HG02610 (cell line): ENCODE measurements at regions not wholly inside any gene's neighbourhood (a gene's known extent, or its start where the extent isn't known, plus 50 kb on each side); places are given as distances from the start of the nearest gene placed in this dataset.

Source experiments
- ATAC-seq: cut with Tn5 transposase; IDR thresholded peaks from one replicate; pipeline ENCODE4 v1.9.1; 2021; ENCODE audit warnings: mild to moderate bottlenecking, moderate library complexity; ENCODE audit not compliant: unreplicated experiment

DNA sequence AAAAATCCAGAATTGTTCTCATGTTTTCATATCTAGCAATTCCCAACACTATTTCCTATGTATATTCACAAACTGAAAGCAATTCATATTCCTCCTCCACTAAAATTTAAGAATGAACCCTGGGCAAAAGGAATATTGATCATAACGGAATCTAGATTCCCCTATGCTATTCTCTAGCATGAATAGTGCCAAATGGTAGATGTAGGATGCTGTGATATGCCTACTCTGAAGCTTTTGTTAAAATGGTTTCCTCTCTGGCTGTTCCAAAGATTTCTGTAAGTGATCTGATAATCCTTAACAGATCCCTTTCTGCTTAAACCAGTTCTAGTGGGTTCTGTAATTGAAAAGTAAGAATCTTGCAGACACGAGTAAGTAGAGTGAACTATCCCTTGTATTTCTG, 298.0 kb upstream of the TANK start:
- ATAC-seq: no peak

DNA sequence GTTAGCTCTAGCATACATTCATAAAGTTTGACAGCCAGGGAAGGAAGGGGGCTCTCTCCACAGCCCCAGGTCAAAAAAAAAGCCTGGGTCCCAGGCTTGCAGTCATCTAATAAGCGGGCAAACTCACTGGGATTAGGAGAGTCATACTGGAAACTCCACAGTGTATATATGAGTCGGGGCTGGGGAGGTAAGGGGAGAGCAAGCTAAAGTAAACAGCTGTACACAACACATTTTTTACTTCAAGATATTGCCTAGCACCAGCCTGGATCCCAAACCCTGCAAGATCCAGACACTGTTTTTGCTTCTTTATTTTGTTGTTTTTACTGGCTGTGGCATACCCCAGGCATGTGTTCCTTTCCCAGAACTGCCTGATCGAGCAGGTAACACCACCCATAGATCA, 291.3 kb upstream of the TANK start:
- ATAC-seq: no peak

DNA sequence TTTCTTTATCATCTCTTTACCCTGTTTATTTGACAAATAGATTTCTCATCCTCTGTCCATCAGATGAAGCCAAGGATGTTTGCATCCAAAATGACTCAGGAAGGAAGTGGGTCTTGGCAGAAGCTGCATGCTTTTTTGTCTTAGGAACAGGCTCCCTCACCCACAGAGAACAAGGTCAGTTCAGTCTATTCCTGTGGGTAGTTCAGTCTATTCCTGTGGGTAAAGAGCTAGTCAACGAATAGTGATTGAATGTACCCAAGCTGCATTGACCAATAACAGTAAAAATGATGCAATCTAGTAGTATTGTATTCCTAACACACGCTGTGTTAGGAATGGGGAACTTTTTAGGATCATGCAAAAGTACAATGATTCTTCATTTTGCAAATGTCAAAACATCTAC, 290.8 kb upstream of the TANK start:
- ATAC-seq: no peak

DNA sequence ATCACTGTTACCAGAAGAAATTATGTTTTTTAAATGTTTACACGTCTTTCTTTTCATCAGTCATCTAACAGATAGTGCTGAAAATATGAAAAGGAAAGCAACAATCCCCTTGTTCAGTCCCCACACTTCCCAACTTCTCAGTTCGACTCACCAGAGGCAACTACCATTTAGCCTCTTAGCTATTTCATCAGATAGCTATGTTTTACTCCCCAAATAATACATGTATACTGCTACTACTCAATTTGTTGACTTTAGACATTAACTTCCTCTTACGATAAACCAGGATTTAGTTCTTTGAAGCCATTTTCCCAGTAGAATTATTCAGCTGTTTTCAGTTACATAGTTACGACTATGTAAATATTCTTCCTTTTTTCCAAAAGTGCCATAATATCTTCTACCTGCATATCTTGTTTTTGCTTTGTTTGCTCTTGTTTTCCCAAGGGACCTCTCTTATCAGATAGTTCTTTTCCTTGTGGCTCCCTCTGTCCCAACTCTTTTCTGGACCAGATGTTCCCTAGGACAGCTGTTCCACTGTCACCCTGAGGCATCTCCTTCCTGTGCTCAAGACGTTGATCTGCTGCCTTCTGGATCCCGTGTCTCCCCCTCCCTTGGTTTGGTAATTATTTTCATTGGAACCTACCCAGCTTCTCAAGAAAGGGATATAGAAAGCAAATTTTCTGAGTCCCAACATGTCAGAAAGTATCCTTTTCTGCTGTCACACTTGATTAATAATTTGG, 289.3 kb upstream of the TANK start:
- no peak for ATAC-seq

DNA sequence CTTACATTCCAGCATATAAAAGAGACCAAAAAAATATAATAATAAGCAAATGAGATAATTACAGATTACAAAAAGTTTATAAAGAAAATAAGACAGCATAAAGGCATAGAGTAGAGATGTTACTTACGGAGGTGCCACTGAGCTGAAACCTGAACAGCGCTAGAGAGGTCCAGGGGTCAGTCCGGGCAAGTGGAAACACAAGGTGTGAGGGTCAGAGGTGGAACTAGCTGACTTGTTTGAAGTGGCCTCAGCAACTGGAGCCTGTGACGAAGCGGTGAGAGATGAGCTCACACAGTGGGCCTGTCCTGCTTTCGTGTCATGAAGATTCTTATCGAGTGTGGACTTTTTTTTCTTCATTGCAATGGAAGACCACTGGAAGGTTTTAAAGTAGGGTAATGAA, 288.3 kb upstream of the TANK start:
- ATAC-seq: no peak

DNA sequence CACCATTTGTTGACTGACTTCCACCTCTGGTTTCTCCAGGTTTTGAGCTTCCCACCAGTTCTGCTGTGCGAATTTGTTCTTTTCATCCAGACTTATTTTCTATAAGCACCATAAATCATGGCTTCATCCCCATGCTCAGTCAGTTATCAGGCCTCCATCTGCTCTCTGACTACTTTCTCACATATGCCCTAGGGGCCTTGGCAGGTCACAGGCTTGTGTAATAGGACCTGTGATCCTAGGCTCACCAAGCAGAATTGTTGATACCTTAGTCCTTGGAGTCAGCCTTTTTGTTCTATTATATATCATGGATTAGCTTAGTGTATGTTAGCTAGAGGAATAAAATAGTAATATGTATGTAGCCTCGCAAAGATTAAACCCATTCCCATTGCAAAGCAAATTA, 284.2 kb upstream of the TANK start:
- no peak for ATAC-seq

DNA sequence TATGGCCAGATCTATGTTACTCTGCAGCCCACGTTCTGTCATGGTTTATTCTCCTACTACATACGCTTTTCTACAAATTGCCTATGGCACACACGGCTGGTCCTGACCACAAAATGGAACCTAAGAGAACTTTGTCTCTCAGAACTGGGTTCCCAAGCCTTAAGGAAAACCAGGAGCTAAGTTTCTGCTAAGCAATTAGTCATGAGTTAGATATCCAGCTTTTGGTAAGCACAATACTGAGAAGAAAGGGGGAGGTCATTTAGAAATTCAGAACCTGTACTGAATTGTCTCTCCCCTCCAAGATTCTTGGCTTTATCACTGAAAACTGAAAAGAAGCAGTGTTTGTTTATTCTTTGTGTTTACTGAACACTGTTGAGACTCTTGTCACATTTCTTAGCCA, 283.5 kb upstream of the TANK start:
- ATAC-seq: no peak

DNA sequence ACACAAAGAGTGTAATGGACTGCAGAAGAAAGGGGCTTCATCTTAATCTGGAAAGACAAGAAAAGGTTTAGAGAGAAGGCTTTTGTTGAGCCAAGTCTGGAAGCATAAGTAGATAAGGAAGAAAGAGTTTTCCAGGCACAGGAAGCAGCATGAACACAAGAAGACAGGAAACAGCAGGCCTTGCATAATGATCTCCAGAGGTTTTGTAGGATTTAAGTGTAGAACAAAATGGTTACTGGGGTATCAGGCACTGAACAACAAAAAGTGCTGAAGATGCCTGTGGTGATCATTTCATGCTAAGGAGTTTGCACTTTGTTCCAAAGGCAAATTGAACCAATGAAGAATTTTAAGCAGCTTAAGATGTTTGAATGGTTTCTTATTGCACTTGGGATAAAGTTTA, 281.6 kb upstream of the TANK start:
- ATAC-seq: no peak

DNA sequence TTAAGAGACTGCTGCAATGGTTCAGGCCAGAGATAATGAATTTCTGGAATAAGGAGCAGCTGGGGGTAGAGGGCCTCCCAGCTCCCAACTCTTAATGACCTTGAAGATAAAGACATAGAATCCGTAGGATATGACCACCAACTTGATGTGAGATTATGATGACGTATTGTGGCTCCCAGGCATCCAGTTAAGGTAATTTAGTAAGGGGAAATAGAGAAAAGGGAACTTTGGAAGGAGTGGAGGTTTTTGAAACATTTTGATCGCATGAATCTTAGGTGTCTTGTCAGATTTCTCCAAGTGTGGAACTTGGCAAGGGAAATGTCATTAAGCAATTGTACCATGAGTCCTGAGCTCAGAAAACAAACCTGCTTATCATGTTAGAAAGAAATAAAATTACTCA, 277.3 kb upstream of the TANK start:
- no peak for ATAC-seq

DNA sequence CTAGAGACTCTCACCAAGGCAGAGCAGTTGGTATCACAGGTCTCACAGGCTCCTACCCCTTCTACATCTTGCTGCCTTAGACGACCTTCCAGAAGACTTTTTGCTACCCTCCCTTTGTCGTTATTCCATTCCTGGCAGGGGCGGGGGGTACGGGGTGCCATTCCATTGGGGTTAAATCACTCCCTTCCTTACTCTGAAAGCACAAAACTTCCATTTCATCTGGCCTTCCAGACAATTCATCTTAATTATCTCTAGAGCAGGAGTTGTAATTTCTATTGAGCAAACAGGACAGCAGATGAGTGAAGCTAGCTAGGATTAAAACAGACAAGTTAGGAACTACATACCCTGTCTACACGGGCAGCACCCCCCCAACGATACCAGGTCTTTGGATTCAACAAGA, 276.2 kb upstream of the TANK start:
- ATAC-seq: no peak

DNA sequence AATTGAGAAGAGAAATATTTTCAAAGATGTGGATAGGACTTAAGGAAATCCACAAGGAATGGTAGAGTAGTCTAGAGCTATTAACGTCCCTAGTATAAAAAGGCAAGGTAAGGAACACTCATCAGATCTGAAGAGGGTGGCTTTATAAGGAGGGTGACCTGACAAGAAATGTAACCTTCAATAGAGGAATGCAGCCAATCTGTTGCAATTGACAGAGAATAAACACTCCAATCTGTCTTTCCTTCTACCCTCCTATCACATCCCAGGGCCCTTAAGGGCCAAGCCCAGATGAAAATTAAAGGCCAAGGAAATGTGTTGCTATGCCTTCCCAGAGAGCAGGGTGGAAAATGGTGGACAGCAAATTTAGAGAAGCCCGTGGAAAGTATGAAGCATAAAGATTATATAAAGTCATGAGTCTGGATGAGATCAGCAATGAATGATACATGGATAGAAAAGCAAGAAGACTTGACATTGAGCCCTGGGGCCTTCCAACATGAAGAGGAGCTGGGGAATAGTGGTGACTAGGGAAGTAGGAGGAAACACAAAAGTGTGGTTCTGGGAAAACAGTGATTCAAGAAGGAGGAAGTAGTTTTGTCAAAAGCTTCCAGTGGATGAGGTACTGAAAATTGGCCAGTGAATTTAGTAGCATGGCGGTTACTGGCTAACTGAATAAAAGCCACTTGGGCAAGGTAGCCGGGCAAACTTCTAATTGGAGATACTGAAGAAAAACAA, 270.6 kb upstream of the TANK start:
- no peak for ATAC-seq

DNA sequence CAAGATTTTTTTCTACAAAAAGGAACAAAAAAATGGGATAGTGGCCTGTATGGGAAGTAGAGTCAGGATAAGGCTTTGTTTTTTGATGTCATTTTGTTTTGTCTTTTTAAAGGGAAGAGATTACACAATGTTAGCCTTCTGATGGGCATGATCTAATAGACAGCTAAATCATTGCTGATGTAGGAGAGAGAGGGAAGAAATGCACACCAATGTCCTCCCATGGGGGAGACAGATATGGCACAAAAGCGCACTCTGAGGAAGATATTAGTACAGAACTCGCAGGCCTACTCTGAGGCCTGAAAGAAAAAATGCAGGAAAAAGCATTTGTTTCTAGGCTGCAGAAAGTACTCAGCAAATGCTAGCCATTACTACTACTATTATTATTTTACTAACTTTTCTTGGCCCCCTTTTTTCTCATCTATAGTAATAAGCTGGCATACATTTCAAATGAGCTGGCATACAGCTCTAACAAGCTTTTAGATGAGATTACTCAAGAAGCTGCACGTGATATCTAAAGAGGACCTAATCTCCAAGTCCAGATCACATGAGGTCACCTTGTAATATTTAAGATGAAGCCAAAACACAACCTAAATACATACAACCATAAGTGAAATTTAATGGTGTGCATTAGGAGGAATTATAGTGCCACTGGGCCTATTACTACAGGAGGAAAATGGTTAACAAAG, 269.4 kb upstream of the TANK start:
- no peak for ATAC-seq

DNA sequence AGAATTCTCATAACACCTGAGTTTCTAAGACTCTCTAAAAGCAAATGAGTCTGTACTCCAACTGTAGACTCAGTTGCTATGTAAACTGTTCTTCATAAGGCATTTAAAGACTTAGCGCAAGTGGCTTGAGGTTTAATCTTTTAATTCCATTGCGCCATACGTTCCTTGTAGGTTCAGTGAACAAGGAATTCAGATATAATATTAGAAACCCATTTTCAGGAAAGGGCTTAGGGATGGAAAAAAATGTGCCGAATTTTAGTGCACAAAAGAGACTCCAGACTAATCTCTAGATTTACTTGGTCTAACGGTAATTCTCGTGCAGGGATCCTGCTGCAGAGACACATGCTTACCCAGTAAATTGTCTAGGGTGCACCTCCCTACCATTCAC, 268.9 kb upstream of the TANK start:
- no peak for ATAC-seq

DNA sequence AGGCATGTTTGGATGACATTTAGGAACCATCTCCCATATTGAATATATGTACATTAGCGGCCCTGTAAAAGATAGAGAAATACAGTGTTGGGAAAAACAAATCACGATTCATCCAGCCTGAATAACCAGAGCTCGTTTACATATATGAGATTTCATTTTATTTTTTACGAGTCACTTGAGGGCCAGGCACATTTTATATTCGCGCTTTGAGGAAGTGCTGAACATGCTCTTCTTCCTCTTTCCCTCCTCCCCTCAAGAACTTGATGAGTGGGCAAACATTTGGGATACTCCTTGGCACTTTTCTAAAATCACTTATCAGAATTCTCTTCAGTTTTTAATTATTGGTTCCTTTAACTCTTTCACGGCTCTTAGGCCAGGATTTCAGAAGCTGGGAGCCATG, 268.0 kb upstream of the TANK start:
- ATAC-seq: no peak

DNA sequence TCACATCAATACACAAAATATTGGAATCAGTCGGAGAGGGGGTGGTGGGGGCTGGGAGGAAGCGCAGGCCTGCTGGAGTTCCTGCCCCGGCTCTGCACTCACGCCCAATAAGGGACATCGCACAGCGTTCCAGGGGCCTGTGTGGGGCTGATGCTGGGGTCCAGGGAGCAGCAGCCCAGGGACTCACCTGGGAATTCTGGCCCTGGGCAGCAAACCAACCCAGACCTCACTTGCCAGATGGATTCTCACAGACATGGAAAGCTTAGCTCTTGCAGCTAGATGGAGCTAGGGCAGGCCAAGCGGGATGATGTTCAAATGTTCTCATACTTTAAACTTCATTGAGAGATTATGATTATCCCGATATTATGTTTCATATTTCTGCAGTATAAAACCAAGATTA, 266.6 kb upstream of the TANK start:
- ATAC-seq: no peak

DNA sequence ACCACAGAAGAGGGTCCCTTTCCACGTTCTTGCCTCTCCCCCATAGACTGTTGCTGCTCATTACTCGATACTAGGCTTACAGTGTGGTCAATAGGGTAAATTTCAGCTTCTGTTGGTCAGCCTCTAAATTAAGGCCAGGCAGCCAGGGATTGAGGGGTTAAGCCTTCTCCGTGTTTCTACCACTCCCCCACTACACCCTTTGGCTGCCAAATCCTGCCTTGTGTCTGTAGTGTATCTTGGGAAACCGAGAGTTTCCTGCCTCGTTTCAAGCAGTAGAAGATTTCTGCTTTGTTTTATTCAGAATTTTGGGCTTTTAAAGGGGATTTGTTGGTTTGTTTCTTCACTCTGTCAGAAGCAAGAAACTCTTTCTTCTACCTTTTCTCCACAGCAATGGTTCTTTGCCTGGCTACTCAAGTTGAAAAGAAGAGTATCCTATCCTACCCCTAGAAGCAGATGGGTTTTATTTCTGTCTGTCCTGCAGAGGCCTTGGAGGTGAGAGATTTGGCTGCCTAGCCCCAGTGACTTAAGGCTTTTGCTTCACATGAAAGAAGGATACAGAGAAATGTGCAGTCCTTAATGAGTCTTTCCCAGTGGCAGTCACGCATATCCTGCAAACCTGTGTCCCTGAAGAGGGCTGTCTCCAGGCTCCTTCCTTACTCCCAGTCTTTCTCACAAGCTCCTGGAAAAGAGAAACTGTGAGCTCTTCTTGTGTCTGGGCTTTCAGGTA, 261.5 kb upstream of the TANK start:
- ATAC-seq: no peak

DNA sequence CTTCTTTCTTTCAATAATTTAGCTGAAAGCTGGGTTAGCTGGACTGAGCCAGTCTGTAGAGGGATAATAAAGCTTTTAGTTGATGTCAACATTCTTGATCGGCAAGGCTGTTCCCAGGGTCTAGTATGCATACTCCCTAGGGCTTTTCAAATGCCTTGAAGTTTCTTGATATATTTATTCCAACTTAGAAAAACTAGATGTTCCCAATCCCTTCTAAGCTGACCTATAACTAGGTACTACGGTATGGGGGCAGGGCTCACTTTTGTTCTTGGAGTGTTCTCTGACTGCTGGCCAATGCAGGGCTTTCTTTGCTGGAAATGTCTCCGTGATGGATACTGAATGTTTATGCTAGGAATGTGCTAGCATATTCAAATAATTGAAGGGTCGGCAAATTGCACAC, 258.6 kb upstream of the TANK start:
- no peak for ATAC-seq

DNA sequence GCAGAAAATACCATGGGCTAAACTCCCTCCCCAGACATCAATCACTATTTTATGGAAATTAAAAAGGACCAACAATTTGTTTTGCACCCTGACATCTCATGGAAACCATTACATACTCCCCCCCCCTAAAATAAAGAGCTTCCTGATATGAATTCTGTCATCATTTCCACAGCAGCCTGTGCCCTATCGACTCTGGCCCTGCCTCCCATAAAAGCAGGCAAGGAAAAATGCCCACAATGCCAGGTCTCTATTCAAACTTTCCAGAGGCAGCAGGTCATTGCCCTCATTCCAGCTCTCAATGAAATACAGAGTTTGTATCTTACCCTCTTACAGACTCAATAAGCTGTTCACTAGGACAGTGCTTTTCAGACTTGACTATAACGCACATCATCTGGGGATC, 254.4 kb upstream of the TANK start:
- ATAC-seq: no peak

DNA sequence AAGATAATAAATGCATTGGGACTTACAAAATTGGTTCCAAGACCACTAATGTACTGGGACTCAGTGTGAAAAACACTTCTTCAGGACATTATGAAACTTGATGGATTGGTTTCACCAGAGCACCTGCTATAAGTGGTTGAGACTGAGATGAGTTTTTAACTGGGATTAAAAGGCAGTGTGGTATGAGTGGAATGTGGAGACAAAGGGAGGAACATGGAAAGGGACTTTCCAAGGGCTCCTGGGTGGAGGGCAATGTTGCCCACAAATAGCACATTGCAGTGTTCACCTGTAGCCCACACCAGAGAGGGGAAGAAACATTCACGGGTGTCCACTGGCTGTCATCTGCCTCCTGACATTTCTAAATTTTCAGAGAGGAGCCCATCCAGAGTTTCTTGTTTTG, 253.3 kb upstream of the TANK start:
- ATAC-seq: no peak

DNA sequence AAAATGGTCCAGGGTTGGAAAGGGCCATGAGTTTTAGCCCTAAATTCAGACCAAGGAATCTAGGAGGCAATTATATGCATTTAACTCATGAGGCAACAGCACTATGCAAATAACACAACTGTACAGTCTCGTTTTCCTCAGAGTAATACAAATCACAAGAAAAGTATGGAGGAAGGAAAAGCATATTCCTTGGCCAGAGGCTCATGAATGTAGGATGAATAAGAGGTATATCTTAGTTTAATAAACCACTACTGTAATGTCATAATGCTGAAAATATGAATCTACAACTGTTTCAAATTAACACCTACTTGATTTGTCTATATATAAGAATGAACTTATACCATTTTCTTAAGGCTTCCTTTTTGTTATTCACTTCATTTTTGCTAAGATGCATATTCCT, 252.5 kb upstream of the TANK start:
- ATAC-seq: no peak

DNA sequence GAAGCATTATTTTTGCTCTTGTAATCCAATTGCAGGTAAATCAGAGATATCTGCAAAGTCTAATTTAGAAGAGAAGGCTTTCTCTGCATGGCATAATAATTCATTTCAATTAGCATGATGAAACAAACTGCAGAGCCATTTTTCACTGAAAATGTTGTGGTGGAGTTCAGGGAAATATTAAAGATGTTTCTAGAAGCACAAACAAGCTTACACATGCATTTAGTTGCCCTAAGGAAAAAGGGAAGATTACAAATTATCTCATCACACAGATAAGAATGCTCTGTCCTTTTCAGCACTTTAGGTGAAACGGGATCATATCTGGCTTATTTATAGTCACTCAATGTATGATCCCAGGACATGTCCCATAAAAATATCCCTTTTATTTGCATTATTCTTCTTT, 252.1 kb upstream of the TANK start:
- no peak for ATAC-seq

DNA sequence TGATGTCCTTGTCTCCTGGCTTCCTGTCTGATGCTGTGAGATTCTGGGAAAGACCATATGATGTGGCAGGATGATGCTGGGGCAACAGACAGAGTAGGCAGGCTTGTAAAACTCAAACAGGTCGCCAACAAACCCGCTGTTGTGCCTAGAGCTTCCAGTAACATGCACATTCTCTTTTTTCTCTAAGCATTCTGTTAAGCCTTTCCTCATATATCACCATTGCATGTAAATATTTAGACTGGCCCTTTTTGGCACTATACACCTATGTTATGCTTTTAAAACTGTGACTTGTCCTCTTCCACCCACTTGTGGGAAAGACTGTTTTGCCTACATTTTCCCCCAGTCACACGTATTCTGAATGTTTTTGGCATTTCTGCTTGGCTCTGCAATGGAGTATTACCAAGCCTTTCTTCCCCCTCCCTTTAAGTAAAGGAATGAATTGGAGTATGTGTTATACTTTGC, 250.4 kb upstream of the TANK start:
- no peak for ATAC-seq
